Omental fat pad (tissue), 3 donors: ENCODE measurements at regions not wholly inside any gene's neighbourhood (a gene's known extent, or its start where the extent isn't known, plus 50 kb on each side); places are given as distances from the start of the nearest gene placed in this dataset.

Experiments used
- ATAC-seq: fragments of 150-250 bp; one replicate; pipeline ENCODE4 v1.9.1; 2016; ENCODE audit warnings: mild to moderate bottlenecking, moderate library complexity; ENCODE audit not compliant: low FRiP score
- DNase-seq: peaks from one replicate; pipeline ENCODE4 v3.0.0-alpha.2; 2019; ENCODE audit warnings: low spot score
- CTCF ChIP-seq, 3 donors: fragments of 450-650 bp; IDR thresholded peaks; one replicate each; pipeline ENCODE4 v1.5.1; 2016 to 2017; ENCODE audit warnings: antibody characterized with exemption in 3 of 3, mild to moderate bottlenecking in 3 of 3, moderate library complexity in 2 of 3

- no peak for DNase-seq
- TF ChIP-seq CTCF (IDR thresholded peaks at IDR 0.05), result no peak
- ATAC-seq, result no peak
These were observed 504.1 kb upstream of the PKDCC start for GRCh38 chr2:41543726-41544125.

- no peak for ATAC-seq
- no peak for DNase-seq
- no peak for TF ChIP-seq CTCF (IDR thresholded peaks at IDR 0.05)
These were observed 503.1 kb upstream of the PKDCC start for GRCh38 chr2:41544709-41545108.

GRCh38 chr2:41546031-41546430, 501.8 kb upstream of the PKDCC start:
- no peak for TF ChIP-seq CTCF (IDR thresholded peaks at IDR 0.05)
- DNase-seq, result no peak
- ATAC-seq, result no peak

- DNase-seq, result no peak
- ATAC-seq, result no peak
- TF ChIP-seq CTCF (IDR thresholded peaks at IDR 0.05), result no peak
These were observed 479.2 kb upstream of the PKDCC start for GRCh38 chr2:41568648-41569047.

GRCh38 chr2:41572154-41572553, 475.7 kb upstream of the PKDCC start:
- DNase-seq (no peak), ATAC-seq (no peak)
- TF ChIP-seq CTCF (IDR thresholded peaks at IDR 0.05), result no peak

- ATAC-seq (no peak), DNase-seq (no peak)
- TF ChIP-seq CTCF (IDR thresholded peaks at IDR 0.05), result no peak
These were observed 471.4 kb upstream of the PKDCC start for GRCh38 chr2:41576423-41576822.

- TF ChIP-seq CTCF (IDR thresholded peaks at IDR 0.05), result no peak
- DNase-seq (no peak), ATAC-seq (no peak)
These were observed 468.0 kb upstream of the PKDCC start for GRCh38 chr2:41579806-41580205.
